ENCODE measurements at regions not wholly inside any gene's neighbourhood (a gene's known extent, or its start where the extent isn't known, plus 50 kb on each side); places are given as distances from the start of the nearest gene placed in this dataset.

- no peak for TF ChIP-seq POLR2A (IDR thresholded peaks at IDR 0.05)
- TF ChIP-seq CTCF (IDR thresholded peaks at IDR 0.05), result no peak
- TF ChIP-seq POLR2AphosphoS5 (IDR thresholded peaks at IDR 0.05; ENCODE audit: insufficient read depth in 1 of 2, low read depth in 1 of 2), result no peak
Measured at GRCh38 chr15:79689030-79689429, 207.8 kb downstream of the MTHFS start.
